Left hindlimb (tissue), 1 donor: ENCODE measurements at regions not wholly inside any gene's neighbourhood (a gene's known extent, or its start where the extent isn't known, plus 50 kb on each side); places are given as distances from the start of the nearest gene placed in this dataset.

Experiments
- DNase-seq: peaks from one replicate; pipeline ENCODE4 v3.0.0-alpha.2; 2018

- DNase-seq = no peak
Observed at GRCh38 chr6:138011413-138011812, 95.8 kb downstream of the PERP start.

- DNase-seq = no peak
Observed at GRCh38 chr6:138012682-138013081, 94.5 kb downstream of the PERP start.

GRCh38 chr6:138013959-138014358 lies 93.3 kb downstream of the PERP start:
- no peak for DNase-seq

- DNase-seq = no peak
Observed at GRCh38 chr6:138017166-138017757, 90.0 kb downstream of the PERP start.

- DNase-seq = no peak
Observed at GRCh38 chr6:138018297-138018696, 88.9 kb downstream of the PERP start.

GRCh38 chr6:138025528-138025978 lies 81.7 kb downstream of the PERP start:
- no peak for DNase-seq

- DNase-seq = no peak
Observed at GRCh38 chr6:138026342-138026741, 80.9 kb downstream of the PERP start.

- DNase-seq = no peak
Observed at GRCh38 chr6:138028893-138029292, 78.3 kb downstream of the PERP start.

GRCh38 chr6:138030872-138031271 lies 76.3 kb downstream of the PERP start:
- no peak for DNase-seq

GRCh38 chr6:138031417-138031816 lies 75.8 kb downstream of the PERP start:
- DNase-seq = no peak

GRCh38 chr6:138031850-138032249 lies 75.4 kb downstream of the PERP start:
- DNase-seq = no peak

GRCh38 chr6:138032571-138032970 lies 74.6 kb downstream of the PERP start:
- DNase-seq = no peak

- no peak for DNase-seq
Observed at GRCh38 chr6:138034229-138034628, 73.0 kb downstream of the PERP start.

GRCh38 chr6:138035070-138035469 lies 72.1 kb downstream of the PERP start:
- DNase-seq = no peak

- DNase-seq = no peak
Observed at GRCh38 chr6:138036111-138036510, 71.1 kb downstream of the PERP start.

GRCh38 chr6:138037009-138037504 lies 70.2 kb downstream of the PERP start:
- no peak for DNase-seq

GRCh38 chr6:138038142-138038870 lies 68.9 kb downstream of the PERP start:
- no peak for DNase-seq
